Gastroesophageal sphincter (tissue), 3 donors: ENCODE measurements at regions not wholly inside any gene's neighbourhood (a gene's known extent, or its start where the extent isn't known, plus 50 kb on each side); places are given as distances from the start of the nearest gene placed in this dataset.

Experiments used
- CTCF ChIP-seq, 4 experiments: fragments of 200-600 bp in 2 of 4; fragments of 450-650 bp in 2 of 4; sonication (generic) in 1 of 4; IDR thresholded peaks; one replicate each; pipeline ENCODE4 v1.5.1; 2017 to 2019; ENCODE audit warnings: antibody characterized with exemption in 4 of 4, mild to moderate bottlenecking in 2 of 4, moderate library complexity in 2 of 4
- POLR2A ChIP-seq, 2 donors: fragments of 450-650 bp; IDR thresholded peaks; one replicate each; pipeline ENCODE4 v1.6.1; 2017; ENCODE audit warnings: antibody characterized with exemption in 2 of 2, mild to moderate bottlenecking in 2 of 2, moderate library complexity in 1 of 2

GRCh38 chr18:22657619-22658018 is 239.9 kb upstream of the CTAGE1 start:
- TF ChIP-seq POLR2A (IDR thresholded peaks at IDR 0.05) (no peak), CTCF (IDR thresholded peaks at IDR 0.05) (no peak)
